ENCODE measurements at regions not wholly inside any gene's neighbourhood (a gene's known extent, or its start where the extent isn't known, plus 50 kb on each side); places are given as distances from the start of the nearest gene placed in this dataset.

DNA sequence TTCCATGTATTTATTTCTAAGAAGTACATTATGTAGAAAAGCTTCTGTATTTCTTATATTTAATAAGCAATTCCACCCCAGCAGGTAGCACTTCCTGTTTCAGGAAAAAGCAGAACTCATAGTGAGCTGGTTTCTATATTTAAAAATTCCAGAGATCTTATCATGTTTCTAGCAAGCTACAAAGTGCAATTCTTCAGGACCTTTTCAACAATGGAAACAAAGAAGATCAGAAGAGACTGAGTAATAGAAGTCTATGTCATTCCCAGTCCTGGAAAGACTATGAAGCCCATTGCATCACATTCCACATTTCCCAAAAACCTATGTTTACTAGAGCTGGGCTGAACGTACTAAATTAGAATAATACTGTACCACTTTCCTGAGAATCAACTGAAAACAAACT is 302.6 kb upstream of the NRSN1 start:
- TF ChIP-seq ZBTB17 (tag by site-specific recombination; IDR thresholded peaks at IDR 0.05) (no peak), ZNF391 (tag by site-specific recombination; IDR thresholded peaks at IDR 0.05; ENCODE audit: borderline replicate concordance, low read depth) (no peak), ZNF175 (tag by site-specific recombination; IDR thresholded peaks at IDR 0.05) (no peak), ZNF837 (tag by site-specific recombination; IDR thresholded peaks at IDR 0.05) (no peak), KLF1 (tag by site-specific recombination; IDR thresholded peaks at IDR 0.05) (no peak), ZNF639 (tag by site-specific recombination; IDR thresholded peaks at IDR 0.05) (no peak), ZFP3 (tag by site-specific recombination; IDR thresholded peaks at IDR 0.05; ENCODE audit: low read depth) (no peak), TRIM28 (IDR thresholded peaks at IDR 0.05; ENCODE audit: borderline replicate concordance, low read length) (no peak), ZEB2 (tag by site-specific recombination; IDR thresholded peaks at IDR 0.05) (no peak), ZBTB21 (tag by site-specific recombination; IDR thresholded peaks at IDR 0.05) (no peak)
- TF ChIP-seq, protein P1, sequence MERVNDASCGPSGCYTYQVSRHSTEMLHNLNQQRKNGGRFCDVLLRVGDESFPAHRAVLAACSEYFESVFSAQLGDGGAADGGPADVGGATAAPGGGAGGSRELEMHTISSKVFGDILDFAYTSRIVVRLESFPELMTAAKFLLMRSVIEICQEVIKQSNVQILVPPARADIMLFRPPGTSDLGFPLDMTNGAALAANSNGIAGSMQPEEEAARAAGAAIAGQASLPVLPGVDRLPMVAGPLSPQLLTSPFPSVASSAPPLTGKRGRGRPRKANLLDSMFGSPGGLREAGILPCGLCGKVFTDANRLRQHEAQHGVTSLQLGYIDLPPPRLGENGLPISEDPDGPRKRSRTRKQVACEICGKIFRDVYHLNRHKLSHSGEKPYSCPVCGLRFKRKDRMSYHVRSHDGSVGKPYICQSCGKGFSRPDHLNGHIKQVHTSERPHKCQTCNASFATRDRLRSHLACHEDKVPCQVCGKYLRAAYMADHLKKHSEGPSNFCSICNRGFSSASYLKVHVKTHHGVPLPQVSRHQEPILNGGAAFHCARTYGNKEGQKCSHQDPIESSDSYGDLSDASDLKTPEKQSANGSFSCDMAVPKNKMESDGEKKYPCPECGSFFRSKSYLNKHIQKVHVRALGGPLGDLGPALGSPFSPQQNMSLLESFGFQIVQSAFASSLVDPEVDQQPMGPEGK (tag by site-specific recombination; IDR thresholded peaks at IDR 0.05): no peak
- no peaks in the 10 kb centered on the region for H3K9me3 ChIP-seq (ENCODE audit: control insufficient read depth, insufficient read depth, low read depth, low read length)
- POLR2A ChIA-PET: no interaction called here
- H3K4me3 ChIP-seq (ENCODE audit: low read depth, low read length): no peak overlapping the region
- H3K36me3 ChIP-seq (ENCODE audit: control insufficient read depth in 2 of 2, insufficient read depth in 1 of 2, low read length in 2 of 2): no peaks in the 10 kb centered on the region
- CTCF ChIA-PET: no interaction called here
- no peaks in the 10 kb centered on the region for H3K4me1 ChIP-seq (ENCODE audit: control insufficient read depth, insufficient read depth, low read length)
- no peak overlapping the region for H3K27ac ChIP-seq (ENCODE audit: extremely low read depth, low read depth, low read length)

DNA sequence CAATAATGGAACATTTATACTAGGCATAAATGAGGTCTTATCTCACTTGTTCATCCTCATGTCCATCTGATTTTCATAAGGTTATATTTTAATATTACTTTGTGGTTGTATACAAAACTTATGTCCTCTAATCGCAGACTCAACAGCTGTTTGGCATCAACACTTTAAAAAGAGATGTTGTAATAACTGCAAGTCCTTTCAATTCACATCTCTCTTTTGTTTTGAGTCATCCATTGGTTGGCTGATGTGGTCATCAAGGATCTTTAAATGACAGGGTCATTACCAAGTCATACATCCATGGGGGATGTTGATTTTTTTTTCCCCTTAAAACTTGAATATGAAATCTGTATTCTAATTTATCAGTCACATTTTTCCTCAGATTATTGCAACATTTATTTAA is 299.4 kb upstream of the NRSN1 start:
- H3K27ac ChIP-seq (ENCODE audit: extremely low read depth, low read depth, low read length): no peak overlapping the region
- no peaks in the 10 kb centered on the region; the same call in 1 of the 2 replicates for H3K9me3 ChIP-seq (ENCODE audit: control insufficient read depth, insufficient read depth, low read depth, low read length)
- no peaks in the 10 kb centered on the region for H3K4me1 ChIP-seq (ENCODE audit: control insufficient read depth, insufficient read depth, low read length)
- TF ChIP-seq, protein P2, sequence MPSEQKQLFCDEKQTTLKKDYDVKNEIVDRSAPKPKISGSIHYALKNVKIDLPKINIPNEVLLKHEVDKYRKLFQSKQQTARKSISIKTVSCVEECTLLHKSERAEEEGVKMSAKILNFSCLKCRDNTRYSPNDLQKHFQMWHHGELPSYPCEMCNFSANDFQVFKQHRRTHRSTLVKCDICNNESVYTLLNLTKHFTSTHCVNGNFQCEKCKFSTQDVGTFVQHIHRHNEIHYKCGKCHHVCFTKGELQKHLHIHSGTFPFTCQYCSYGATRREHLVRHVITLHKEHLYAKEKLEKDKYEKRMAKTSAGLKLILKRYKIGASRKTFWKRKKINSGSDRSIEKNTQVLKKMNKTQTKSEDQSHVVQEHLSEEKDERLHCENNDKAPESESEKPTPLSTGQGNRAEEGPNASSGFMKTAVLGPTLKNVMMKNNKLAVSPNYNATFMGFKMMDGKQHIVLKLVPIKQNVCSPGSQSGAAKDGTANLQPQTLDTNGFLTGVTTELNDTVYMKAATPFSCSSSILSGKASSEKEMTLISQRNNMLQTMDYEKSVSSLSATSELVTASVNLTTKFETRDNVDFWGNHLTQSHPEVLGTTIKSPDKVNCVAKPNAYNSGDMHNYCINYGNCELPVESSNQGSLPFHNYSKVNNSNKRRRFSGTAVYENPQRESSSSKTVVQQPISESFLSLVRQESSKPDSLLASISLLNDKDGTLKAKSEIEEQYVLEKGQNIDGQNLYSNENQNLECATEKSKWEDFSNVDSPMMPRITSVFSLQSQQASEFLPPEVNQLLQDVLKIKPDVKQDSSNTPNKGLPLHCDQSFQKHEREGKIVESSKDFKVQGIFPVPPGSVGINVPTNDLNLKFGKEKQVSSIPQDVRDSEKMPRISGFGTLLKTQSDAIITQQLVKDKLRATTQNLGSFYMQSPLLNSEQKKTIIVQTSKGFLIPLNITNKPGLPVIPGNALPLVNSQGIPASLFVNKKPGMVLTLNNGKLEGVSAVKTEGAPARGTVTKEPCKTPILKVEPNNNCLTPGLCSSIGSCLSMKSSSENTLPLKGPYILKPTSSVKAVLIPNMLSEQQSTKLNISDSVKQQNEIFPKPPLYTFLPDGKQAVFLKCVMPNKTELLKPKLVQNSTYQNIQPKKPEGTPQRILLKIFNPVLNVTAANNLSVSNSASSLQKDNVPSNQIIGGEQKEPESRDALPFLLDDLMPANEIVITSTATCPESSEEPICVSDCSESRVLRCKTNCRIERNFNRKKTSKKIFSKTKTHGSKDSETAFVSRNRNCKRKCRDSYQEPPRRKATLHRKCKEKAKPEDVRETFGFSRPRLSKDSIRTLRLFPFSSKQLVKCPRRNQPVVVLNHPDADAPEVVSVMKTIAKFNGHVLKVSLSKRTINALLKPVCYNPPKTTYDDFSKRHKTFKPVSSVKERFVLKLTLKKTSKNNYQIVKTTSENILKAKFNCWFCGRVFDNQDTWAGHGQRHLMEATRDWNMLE (tag by site-specific recombination; conservative IDR thresholded peaks at IDR 0.05; ENCODE audit: low read depth): no peak
- no peak for TF ChIP-seq ZXDB (tag by site-specific recombination; IDR thresholded peaks at IDR 0.05)
- H3K4me3 ChIP-seq (ENCODE audit: low read depth, low read length): no peak overlapping the region
- ChIA-PET POLR2A (no interaction called here), CTCF (interaction anchor here (0.7 kb wide), 1 partner anchor 1464 kb away, joined by 3 read pairs; no protein-coding TSS in a partner anchor)
- H3K36me3 ChIP-seq (ENCODE audit: control insufficient read depth in 2 of 2, insufficient read depth in 1 of 2, low read length in 2 of 2): no peaks in the 10 kb centered on the region

DNA sequence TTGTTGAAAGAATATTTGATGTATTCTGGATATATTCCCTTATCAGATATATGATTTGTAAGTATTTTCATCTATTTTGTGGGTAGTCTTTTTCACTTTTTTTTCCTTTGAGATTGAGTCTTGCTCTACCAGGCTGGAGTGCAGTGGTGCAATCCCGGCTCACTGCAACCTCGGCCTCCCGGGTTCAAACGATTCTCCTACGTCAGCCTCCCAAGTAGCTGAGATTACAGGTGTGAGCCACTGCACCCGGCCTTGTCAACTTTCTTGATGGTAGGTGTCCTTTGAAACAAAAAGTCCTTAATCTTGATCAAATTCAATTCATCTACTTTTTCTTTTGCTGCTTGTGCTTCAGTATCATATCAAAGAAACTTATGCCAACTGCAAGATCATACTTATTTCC is 297.2 kb upstream of the NRSN1 start:
- no peak overlapping the region for H3K4me3 ChIP-seq (ENCODE audit: low read depth, low read length)
- H3K4me1 ChIP-seq (ENCODE audit: control insufficient read depth, insufficient read depth, low read length): no peaks in the 10 kb centered on the region
- H3K9me3 ChIP-seq (ENCODE audit: control insufficient read depth, insufficient read depth, low read depth, low read length): no peaks in the 10 kb centered on the region; the same call in 1 of the 2 replicates
- POLR2A ChIA-PET: no interaction called here
- H3K27ac ChIP-seq (ENCODE audit: extremely low read depth, low read depth, low read length): no peak overlapping the region
- no peaks in the 10 kb centered on the region for H3K36me3 ChIP-seq (ENCODE audit: control insufficient read depth in 2 of 2, insufficient read depth in 1 of 2, low read length in 2 of 2)
- CTCF ChIA-PET: no interaction called here
- TF ChIP-seq ZNF555 (tag by site-specific recombination; conservative IDR thresholded peaks at IDR 0.05): no peak
- no peak for TF ChIP-seq ZNF292 (tag by site-specific recombination; IDR thresholded peaks at IDR 0.05; ENCODE audit: borderline replicate concordance, low read depth)
- TF ChIP-seq, protein P3, sequence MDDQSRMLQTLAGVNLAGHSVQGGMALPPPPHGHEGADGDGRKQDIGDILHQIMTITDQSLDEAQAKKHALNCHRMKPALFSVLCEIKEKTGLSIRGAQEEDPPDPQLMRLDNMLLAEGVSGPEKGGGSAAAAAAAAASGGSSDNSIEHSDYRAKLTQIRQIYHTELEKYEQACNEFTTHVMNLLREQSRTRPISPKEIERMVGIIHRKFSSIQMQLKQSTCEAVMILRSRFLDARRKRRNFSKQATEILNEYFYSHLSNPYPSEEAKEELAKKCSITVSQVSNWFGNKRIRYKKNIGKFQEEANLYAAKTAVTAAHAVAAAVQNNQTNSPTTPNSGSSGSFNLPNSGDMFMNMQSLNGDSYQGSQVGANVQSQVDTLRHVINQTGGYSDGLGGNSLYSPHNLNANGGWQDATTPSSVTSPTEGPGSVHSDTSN (CRISPR knock-in tag; IDR thresholded peaks at IDR 0.05): no peak
- TF ChIP-seq ZNF146 (tag by site-specific recombination; IDR thresholded peaks at IDR 0.05): no peak
- no peak for TF ChIP-seq ZBTB8A (tag by site-specific recombination; IDR thresholded peaks at IDR 0.05)
- TF ChIP-seq ZNF324 (tag by site-specific recombination; IDR thresholded peaks at IDR 0.05): no peak
- no peak for TF ChIP-seq ZNF791 (tag by site-specific recombination; IDR thresholded peaks at IDR 0.05)
